Omental fat pad (tissue), 3 donors: ENCODE measurements at regions not wholly inside any gene's neighbourhood (a gene's known extent, or its start where the extent isn't known, plus 50 kb on each side); places are given as distances from the start of the nearest gene placed in this dataset.

Experiments used
- ATAC-seq: fragments of 150-250 bp; one replicate; pipeline ENCODE4 v1.9.1; 2016; ENCODE audit warnings: mild to moderate bottlenecking, moderate library complexity; ENCODE audit not compliant: low FRiP score
- DNase-seq: peaks from one replicate; pipeline ENCODE4 v3.0.0-alpha.2; 2019; ENCODE audit warnings: low spot score
- CTCF ChIP-seq, 3 donors: fragments of 450-650 bp; IDR thresholded peaks; one replicate each; pipeline ENCODE4 v1.5.1; 2016 to 2017; ENCODE audit warnings: antibody characterized with exemption in 3 of 3, mild to moderate bottlenecking in 3 of 3, moderate library complexity in 2 of 3

- ATAC-seq, result no peak
- TF ChIP-seq CTCF (IDR thresholded peaks at IDR 0.05), result no peak
- no peak for DNase-seq
These were observed 221.3 kb upstream of the UBE2E2 start for GRCh38 chr3:22981861-22982260.

GRCh38 chr3:22982981-22983587, 220.0 kb upstream of the UBE2E2 start:
- no peak for TF ChIP-seq CTCF (IDR thresholded peaks at IDR 0.05)
- ATAC-seq (peak; percentile 74), DNase-seq (no peak)

GRCh38 chr3:22986958-22987357, 216.2 kb upstream of the UBE2E2 start:
- DNase-seq (no peak), ATAC-seq (no peak)
- TF ChIP-seq CTCF (IDR thresholded peaks at IDR 0.05), result no peak

- no peak for TF ChIP-seq CTCF (IDR thresholded peaks at IDR 0.05)
- ATAC-seq, result no peak
These were observed 214.6 kb upstream of the UBE2E2 start for GRCh38 chr3:22988566-22988965.

GRCh38 chr3:22989716-22990115, 213.4 kb upstream of the UBE2E2 start:
- ATAC-seq, result no peak
- no peak for TF ChIP-seq CTCF (IDR thresholded peaks at IDR 0.05)

More at GRCh38 chr3:22988566-22988965, 214.6 kb upstream of the UBE2E2 start:
- no peak for DNase-seq

GRCh38 chr3:22990291-22991200, 212.6 kb upstream of the UBE2E2 start:
- DNase-seq (no peak), ATAC-seq (no peak)
- no peak for TF ChIP-seq CTCF (IDR thresholded peaks at IDR 0.05)

More at GRCh38 chr3:22989716-22990115, 213.4 kb upstream of the UBE2E2 start:
- no peak for DNase-seq
